HCT116 (cell line): ENCODE measurements at regions not wholly inside any gene's neighbourhood (a gene's known extent, or its start where the extent isn't known, plus 50 kb on each side); places are given as distances from the start of the nearest gene placed in this dataset.

Source experiments
- ATAC-seq: fragments of 200-7000 bp; cut with Tn5 transposase; 2 replicates; pipeline ENCODE4 v1.9.1; 2020; ENCODE audit warnings: mild to moderate bottlenecking, moderate library complexity
- BruUV-seq: library from RNA; stranded (reverse); fragments of 400-500 nt; replicated peaks from 2 replicates; lab custom pipeline; 2021; lab: Mats Ljungman, UMichigan
- CTCF ChIA-PET: fragments of 300-600 bp; sonication (Branson Sonifier 250); formaldehyde crosslinking; loops from one replicate; lab custom pipeline; 2021; ENCODE audit warnings: antibody characterized with exemption; lab: Charles Lee
- POLR2A ChIA-PET: fragments of 300-600, 350-600 bp; sonication (Branson Sonifier 250); formaldehyde crosslinking; loops from one replicate; lab custom pipeline; 2021; ENCODE audit warnings: antibody characterized with exemption; lab: Charles Lee
- RAD21 ChIA-PET, 2 experiments: fragments of 300-600 bp; sonication (Branson Sonifier 250); formaldehyde crosslinking; loops; one replicate each; lab custom pipeline; 2023; ENCODE audit warnings: low total read pairs in 2 of 2; ENCODE audit not compliant: uncharacterized antibody in 2 of 2, unreplicated experiment in 2 of 2, low non-redundant PET in 1 of 2; lab: Charles Lee
- DNase-seq: peaks from one replicate; pipeline ENCODE4 v3.0.0-alpha.2; 2010; ENCODE audit warnings: low read depth, low spot score
- H2AFZ ChIP-seq: fragments of 200-600 bp; shearing (Covaris generic), sonication (generic); 2 replicates; pipeline ENCODE4 v1.6.1; 2017; ENCODE audit warnings: low read depth, mixed run types, mixed read lengths, antibody characterized with exemption, low read length; ENCODE audit not compliant: poor library complexity, severe bottlenecking
- H3K27ac ChIP-seq: 2 replicates; pipeline ENCODE4 v1.5.1; 2012; ENCODE audit warnings: low read depth, low read length
- H3K27me3 ChIP-seq: fragments of 200-600 bp; sonication (generic); 2 replicates; pipeline ENCODE4 v1.6.1; 2016; ENCODE audit warnings: mixed run types, low read length, mixed read lengths; ENCODE audit not compliant: insufficient read depth
- H3K36me3 ChIP-seq, 2 experiments: fragments of 200-500 bp in 1 of 2; fragments of 200-600 bp in 1 of 2; sonication (Bioruptor generic) in 1 of 2; sonication (generic) in 1 of 2; 2 replicates each; pipeline versions ENCODE4 v1.5.1 to v1.6.1; 2014 to 2016; ENCODE audit warnings: low read length in 2 of 2, inconsistent platforms in 1 of 2, mixed read lengths in 1 of 2, mixed run types in 1 of 2; ENCODE audit not compliant: insufficient read depth in 2 of 2, control insufficient read depth in 1 of 2
- H3K4me1 ChIP-seq, 2 experiments: fragments of 200-600 bp in 1 of 2; sonication (generic) in 1 of 2; 2 replicates each; pipeline versions ENCODE4 v1.5.1 to v1.6.1; 2012 to 2017; ENCODE audit warnings: low read length in 2 of 2, inconsistent platforms in 1 of 2, mild to moderate bottlenecking in 1 of 2, mixed read lengths in 1 of 2, mixed run types in 1 of 2, moderate library complexity in 1 of 2; ENCODE audit not compliant: insufficient read depth in 2 of 2, control insufficient read depth in 1 of 2
- H3K4me2 ChIP-seq: fragments of 200-600 bp; sonication (generic); 2 replicates; pipeline ENCODE4 v1.6.1; 2017; ENCODE audit warnings: mixed run types, low read length, mixed read lengths
- H3K4me3 ChIP-seq, 2 experiments: fragments of 200-600 bp in 1 of 2; sonication (generic) in 1 of 2; replicated peaks in 1 of 2; 2 replicates each; pipeline ENCODE4 v1.5.1; 2011 to 2016; ENCODE audit warnings: low read length in 2 of 2, control low read depth in 1 of 2, low read depth in 1 of 2, mild to moderate bottlenecking in 1 of 2, mixed read lengths in 1 of 2, mixed run types in 1 of 2
- H3K79me2 ChIP-seq: fragments of 200-600 bp; sonication (generic); 2 replicates; pipeline ENCODE4 v1.6.1; 2017; ENCODE audit warnings: mild to moderate bottlenecking, mixed run types, low read length, moderate library complexity, mixed read lengths; ENCODE audit not compliant: insufficient read depth
- H3K9ac ChIP-seq: fragments of 200-600 bp; sonication (generic); 2 replicates; pipeline ENCODE4 v1.6.1; 2016; ENCODE audit warnings: low read length, mixed read lengths
- H3K9me2 ChIP-seq: fragments of 200-600 bp; sonication (generic), shearing (Covaris generic); 2 replicates; pipeline ENCODE4 v1.6.1; 2017; ENCODE audit warnings: mixed run types, mild to moderate bottlenecking, moderate library complexity; ENCODE audit not compliant: insufficient read depth
- H3K9me3 ChIP-seq, 2 experiments: fragments of 200-500 bp in 1 of 2; fragments of 200-600 bp in 1 of 2; sonication (Bioruptor generic) in 1 of 2; sonication (generic) in 1 of 2; 2 replicates each; pipeline ENCODE4 v1.6.1; 2014 to 2017; ENCODE audit warnings: low read length in 2 of 2, mixed read lengths in 2 of 2, inconsistent platforms in 1 of 2, low read depth in 1 of 2, mild to moderate bottlenecking in 1 of 2, mixed run types in 1 of 2, moderate library complexity in 1 of 2; ENCODE audit not compliant: control insufficient read depth in 1 of 2, insufficient read depth in 1 of 2
- H4K20me1 ChIP-seq: fragments of 200-600 bp; sonication (generic), shearing (Covaris generic); 2 replicates; pipeline ENCODE4 v1.6.1; 2017; ENCODE audit warnings: mixed run types, mild to moderate bottlenecking, moderate library complexity; ENCODE audit not compliant: insufficient read depth
- CEBPB ChIP-seq: IDR thresholded peaks from 2 replicates; pipeline ENCODE4 v1.6.1; 2012; ENCODE audit warnings: low read depth
- ELF1 ChIP-seq: IDR thresholded peaks from 2 replicates; pipeline ENCODE4 v1.6.1; 2012; ENCODE audit warnings: low read depth, borderline replicate concordance
- EZH2phosphoT487 ChIP-seq: fragments of 200-600 bp; IDR thresholded peaks from 2 replicates; pipeline ENCODE4 v1.6.1; 2018; ENCODE audit warnings: antibody characterized with exemption, borderline replicate concordance
- JUND ChIP-seq: IDR thresholded peaks from 2 replicates; pipeline ENCODE4 v1.6.1; 2012
- RAD21 ChIP-seq: IDR thresholded peaks from 2 replicates; pipeline ENCODE4 v1.6.1; 2012; ENCODE audit warnings: low read depth, mild to moderate bottlenecking
- SP1 ChIP-seq: IDR thresholded peaks from 2 replicates; pipeline ENCODE4 v1.6.1; 2012; ENCODE audit warnings: low read depth
- SRF ChIP-seq: IDR thresholded peaks from 2 replicates; pipeline ENCODE4 v1.6.1; 2012; ENCODE audit warnings: low read depth
- YY1 ChIP-seq: IDR thresholded peaks from 2 replicates; pipeline ENCODE4 v1.6.1; 2011; ENCODE audit warnings: low read length, low read depth, moderate library complexity, mild to moderate bottlenecking; ENCODE audit not compliant: insufficient replicate concordance; ENCODE audit errors: extremely low read depth
- intact Hi-C: fragments of 100-400 bp; cut with micrococcal nuclease; formaldehyde crosslinking; loops from 2 replicates; pipeline ENCODE4 v1.10.0; 2022
- TF ChIP-seq, protein P1 (sequence below): IDR thresholded peaks from 2 replicates; pipeline ENCODE4 v1.6.1; 2011; ENCODE audit warnings: mild to moderate bottlenecking, low read length, moderate library complexity; ENCODE audit not compliant: insufficient replicate concordance; ENCODE audit errors: extremely low read depth
- TF ChIP-seq, protein P2 (sequence below): IDR thresholded peaks from 2 replicates; pipeline ENCODE4 v1.6.1; 2012
- TF ChIP-seq, protein P3 (sequence below), 3 experiments: fragments of 200-600 bp in 1 of 3; sonication (generic) in 1 of 3; IDR thresholded peaks in 2 of 3; conservative IDR thresholded peaks in 1 of 3; 2 replicates each; pipeline ENCODE4 v1.5.1; 2012 to 2017; ENCODE audit warnings: low read depth in 2 of 3, low read length in 2 of 3, antibody characterized with exemption in 1 of 3, borderline replicate concordance in 1 of 3, control low read depth in 1 of 3, mild to moderate bottlenecking in 1 of 3, mixed read lengths in 1 of 3, mixed run types in 1 of 3, moderate library complexity in 1 of 3; ENCODE audit not compliant: insufficient read depth in 1 of 3

DNA sequence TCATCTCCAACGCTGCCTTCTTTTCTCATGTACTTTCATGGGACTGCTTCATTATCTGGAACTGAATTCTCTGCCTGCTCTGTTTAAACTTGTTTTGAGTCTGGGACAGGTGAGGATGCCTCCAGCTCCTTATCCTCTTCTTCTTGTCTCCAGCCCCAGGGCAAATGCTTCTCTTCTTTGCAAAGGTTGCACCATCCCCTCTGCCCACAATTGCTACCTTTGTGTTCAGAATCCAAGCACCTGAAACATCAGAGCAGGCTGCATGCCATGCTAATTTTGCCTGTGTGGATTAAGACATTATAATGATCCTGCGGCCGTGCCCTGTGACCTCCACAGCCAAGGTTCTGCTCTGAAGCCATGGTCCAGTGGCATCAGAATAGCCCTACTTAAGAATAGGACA is 309.5 kb downstream of the EPHA4 start:
- ChIA-PET CTCF (no interaction called here), POLR2A (no interaction called here), RAD21 (no interaction called here)
- Histone ChIP-seq H3K9me3 (no peaks in the 10 kb centered on the region), H2AFZ (no peak overlapping the region), H3K4me1 (no peaks in the 10 kb centered on the region), H3K27me3 (peaks cover 35% of the 10 kb centered on the region), H3K9me2 (no peaks in the 10 kb centered on the region), H3K36me3 (no peaks in the 10 kb centered on the region), H3K9ac (no peak overlapping the region), H3K79me2 (no peaks in the 10 kb centered on the region), H3K4me3 (no peak overlapping the region), H3K4me2 (no peak overlapping the region), H4K20me1 (no peaks in the 10 kb centered on the region), H3K27ac (no peak overlapping the region)
- TF ChIP-seq, protein P1, sequence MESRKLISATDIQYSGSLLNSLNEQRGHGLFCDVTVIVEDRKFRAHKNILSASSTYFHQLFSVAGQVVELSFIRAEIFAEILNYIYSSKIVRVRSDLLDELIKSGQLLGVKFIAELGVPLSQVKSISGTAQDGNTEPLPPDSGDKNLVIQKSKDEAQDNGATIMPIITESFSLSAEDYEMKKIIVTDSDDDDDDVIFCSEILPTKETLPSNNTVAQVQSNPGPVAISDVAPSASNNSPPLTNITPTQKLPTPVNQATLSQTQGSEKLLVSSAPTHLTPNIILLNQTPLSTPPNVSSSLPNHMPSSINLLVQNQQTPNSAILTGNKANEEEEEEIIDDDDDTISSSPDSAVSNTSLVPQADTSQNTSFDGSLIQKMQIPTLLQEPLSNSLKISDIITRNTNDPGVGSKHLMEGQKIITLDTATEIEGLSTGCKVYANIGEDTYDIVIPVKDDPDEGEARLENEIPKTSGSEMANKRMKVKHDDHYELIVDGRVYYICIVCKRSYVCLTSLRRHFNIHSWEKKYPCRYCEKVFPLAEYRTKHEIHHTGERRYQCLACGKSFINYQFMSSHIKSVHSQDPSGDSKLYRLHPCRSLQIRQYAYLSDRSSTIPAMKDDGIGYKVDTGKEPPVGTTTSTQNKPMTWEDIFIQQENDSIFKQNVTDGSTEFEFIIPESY, result no peak
- TF ChIP-seq EZH2phosphoT487, result no peak
- TF ChIP-seq RAD21, result no peak
- TF ChIP-seq JUND, result no peak
- no peak for TF ChIP-seq CEBPB
- intact Hi-C loops, result no loop called here
- DNase-seq (no peak), ATAC-seq (no peak)
- no TSS peak for BruUV-seq

DNA sequence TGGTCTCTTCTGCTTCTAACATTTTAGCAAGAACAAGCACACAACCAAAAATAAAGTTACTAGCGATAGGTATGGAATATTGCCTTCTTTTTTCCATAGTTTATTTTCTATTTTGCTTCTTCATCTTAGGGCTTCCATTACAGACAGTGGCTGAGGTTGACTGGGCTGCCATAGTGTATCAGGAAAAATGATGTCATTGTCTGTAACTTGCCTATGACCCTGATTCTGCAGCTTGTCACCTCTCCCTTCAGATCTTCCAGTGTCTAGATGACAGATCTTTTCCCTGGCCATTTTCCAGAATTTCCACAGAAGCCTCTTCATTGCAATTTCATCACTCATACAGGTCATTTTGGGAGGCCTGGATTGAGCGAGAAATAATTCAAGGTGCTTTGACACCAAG is 308.5 kb downstream of the EPHA4 start:
- H3K27ac ChIP-seq, result no peak overlapping the region
- no peaks in the 10 kb centered on the region for H3K79me2 ChIP-seq
- ChIA-PET RAD21 (no interaction called here), POLR2A (no interaction called here), CTCF (no interaction called here)
- DNase-seq (no peak), ATAC-seq (no peak)
- no peaks in the 10 kb centered on the region for H3K9me3 ChIP-seq
- no peak for TF ChIP-seq ELF1
- TF ChIP-seq, protein P2, sequence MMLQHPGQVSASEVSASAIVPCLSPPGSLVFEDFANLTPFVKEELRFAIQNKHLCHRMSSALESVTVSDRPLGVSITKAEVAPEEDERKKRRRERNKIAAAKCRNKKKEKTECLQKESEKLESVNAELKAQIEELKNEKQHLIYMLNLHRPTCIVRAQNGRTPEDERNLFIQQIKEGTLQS, result no peak
- no peak for TF ChIP-seq JUND
- no peak for TF ChIP-seq SRF
- TF ChIP-seq CEBPB, result no peak
- TF ChIP-seq, protein P3, sequence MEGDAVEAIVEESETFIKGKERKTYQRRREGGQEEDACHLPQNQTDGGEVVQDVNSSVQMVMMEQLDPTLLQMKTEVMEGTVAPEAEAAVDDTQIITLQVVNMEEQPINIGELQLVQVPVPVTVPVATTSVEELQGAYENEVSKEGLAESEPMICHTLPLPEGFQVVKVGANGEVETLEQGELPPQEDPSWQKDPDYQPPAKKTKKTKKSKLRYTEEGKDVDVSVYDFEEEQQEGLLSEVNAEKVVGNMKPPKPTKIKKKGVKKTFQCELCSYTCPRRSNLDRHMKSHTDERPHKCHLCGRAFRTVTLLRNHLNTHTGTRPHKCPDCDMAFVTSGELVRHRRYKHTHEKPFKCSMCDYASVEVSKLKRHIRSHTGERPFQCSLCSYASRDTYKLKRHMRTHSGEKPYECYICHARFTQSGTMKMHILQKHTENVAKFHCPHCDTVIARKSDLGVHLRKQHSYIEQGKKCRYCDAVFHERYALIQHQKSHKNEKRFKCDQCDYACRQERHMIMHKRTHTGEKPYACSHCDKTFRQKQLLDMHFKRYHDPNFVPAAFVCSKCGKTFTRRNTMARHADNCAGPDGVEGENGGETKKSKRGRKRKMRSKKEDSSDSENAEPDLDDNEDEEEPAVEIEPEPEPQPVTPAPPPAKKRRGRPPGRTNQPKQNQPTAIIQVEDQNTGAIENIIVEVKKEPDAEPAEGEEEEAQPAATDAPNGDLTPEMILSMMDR (IDR thresholded peaks at IDR 0.05 in 2 of 3, conservative IDR thresholded peaks at IDR 0.05 in 1 of 3; ENCODE audit: borderline replicate concordance in 1 of 3, insufficient read depth in 1 of 3, low read depth in 2 of 3, low read length in 2 of 3), result no peak
- no peak for TF ChIP-seq YY1
- no peak for TF ChIP-seq SP1
- H2AFZ ChIP-seq, result no peak overlapping the region
- no peaks in the 10 kb centered on the region for H4K20me1 ChIP-seq
- H3K9ac ChIP-seq, result no peak overlapping the region
- H3K9me2 ChIP-seq, result no peaks in the 10 kb centered on the region
- no peak overlapping the region for H3K4me3 ChIP-seq
- H3K36me3 ChIP-seq, result no peaks in the 10 kb centered on the region
- peaks cover 38% of the 10 kb centered on the region for H3K27me3 ChIP-seq
- H3K4me2 ChIP-seq, result no peak overlapping the region
- no TSS peak for BruUV-seq
- intact Hi-C loops, result no loop called here
- no peaks in the 10 kb centered on the region for H3K4me1 ChIP-seq
